Right atrium auricular region (tissue), 2 donors: ENCODE measurements at regions not wholly inside any gene's neighbourhood (a gene's known extent, or its start where the extent isn't known, plus 50 kb on each side); places are given as distances from the start of the nearest gene placed in this dataset.

Experiments
- DNase-seq: peaks from one replicate; pipeline ENCODE4 v3.0.0-alpha.2; 2019; ENCODE audit warnings: low spot score
- H3K27ac ChIP-seq, 2 donors: fragments of 200-600 bp; sonication (generic); 1 replicate in 1 of 2; 2 replicates in 1 of 2; pipeline ENCODE4 v1.5.1; 2016 to 2019
- H3K27me3 ChIP-seq, 2 donors: fragments of 200-600 bp; sonication (generic); one replicate each; pipeline versions ENCODE4 v1.5.1 to v1.6.0; 2017 to 2019
- H3K36me3 ChIP-seq: fragments of 200-600 bp; sonication (generic); one replicate; pipeline ENCODE4 v1.5.1; 2016
- H3K4me1 ChIP-seq, 2 donors: fragments of 200-600 bp; sonication (generic); one replicate each; pipeline versions ENCODE4 v1.5.1 to v1.6.0; 2017 to 2019
- H3K4me3 ChIP-seq, 2 donors: fragments of 200-600 bp; sonication (generic); 1 replicate in 1 of 2; 2 replicates in 1 of 2; pipeline ENCODE4 v1.5.1; 2017 to 2019; ENCODE audit warnings: mild to moderate bottlenecking in 1 of 2, moderate library complexity in 1 of 2
- H3K9me3 ChIP-seq, 2 donors: fragments of 200-600 bp; sonication (generic); one replicate each; pipeline ENCODE4 v1.5.1; 2019
- TF ChIP-seq, protein P1 (sequence below), 2 donors: fragments of 200-600 bp; sonication (generic); IDR thresholded peaks; one replicate each; pipeline ENCODE4 v1.5.1; 2019; ENCODE audit warnings: antibody characterized with exemption in 2 of 2

DNA sequence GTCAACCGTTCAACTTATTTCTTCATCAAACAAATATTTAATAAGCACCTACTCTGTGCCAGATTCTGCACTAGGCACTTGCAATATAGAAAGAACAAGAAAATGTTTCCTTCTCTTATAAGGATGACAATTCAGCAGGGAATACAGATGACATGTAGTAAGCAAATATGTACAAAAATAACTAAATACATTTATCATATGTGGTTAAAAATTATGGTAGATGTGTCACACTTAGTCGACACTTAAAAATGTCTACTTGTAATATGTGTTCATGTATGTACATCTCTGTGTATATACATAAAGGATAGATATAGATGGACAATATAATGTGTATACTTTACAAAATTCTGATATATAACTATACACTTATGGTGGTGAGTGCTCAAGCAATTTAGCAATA, 417.0 kb upstream of the MEF2C start:
- no peak overlapping the region for H3K27ac ChIP-seq
- H3K4me1 ChIP-seq, result no peaks in the 10 kb centered on the region

DNA sequence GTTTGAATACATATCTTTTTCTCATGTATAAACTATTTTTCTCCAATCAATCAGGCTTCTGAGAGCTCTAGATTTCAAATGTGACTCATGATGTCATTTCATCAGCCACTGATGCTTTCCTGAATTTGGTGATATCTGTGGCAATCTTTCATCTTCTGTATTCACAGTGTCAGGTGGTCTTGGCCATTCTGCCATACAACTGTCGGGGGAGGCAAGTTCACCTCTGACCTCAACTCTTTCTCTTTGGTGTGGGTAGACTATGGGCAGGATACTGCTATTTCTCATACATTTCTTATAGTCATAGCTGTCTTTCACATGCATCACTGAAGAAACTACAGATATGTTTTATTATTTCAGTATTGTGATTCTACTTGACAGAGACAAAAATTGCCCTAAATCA, 414.1 kb upstream of the MEF2C start:
- no peak for DNase-seq
- TF ChIP-seq, protein P1, sequence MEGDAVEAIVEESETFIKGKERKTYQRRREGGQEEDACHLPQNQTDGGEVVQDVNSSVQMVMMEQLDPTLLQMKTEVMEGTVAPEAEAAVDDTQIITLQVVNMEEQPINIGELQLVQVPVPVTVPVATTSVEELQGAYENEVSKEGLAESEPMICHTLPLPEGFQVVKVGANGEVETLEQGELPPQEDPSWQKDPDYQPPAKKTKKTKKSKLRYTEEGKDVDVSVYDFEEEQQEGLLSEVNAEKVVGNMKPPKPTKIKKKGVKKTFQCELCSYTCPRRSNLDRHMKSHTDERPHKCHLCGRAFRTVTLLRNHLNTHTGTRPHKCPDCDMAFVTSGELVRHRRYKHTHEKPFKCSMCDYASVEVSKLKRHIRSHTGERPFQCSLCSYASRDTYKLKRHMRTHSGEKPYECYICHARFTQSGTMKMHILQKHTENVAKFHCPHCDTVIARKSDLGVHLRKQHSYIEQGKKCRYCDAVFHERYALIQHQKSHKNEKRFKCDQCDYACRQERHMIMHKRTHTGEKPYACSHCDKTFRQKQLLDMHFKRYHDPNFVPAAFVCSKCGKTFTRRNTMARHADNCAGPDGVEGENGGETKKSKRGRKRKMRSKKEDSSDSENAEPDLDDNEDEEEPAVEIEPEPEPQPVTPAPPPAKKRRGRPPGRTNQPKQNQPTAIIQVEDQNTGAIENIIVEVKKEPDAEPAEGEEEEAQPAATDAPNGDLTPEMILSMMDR (IDR thresholded peaks at IDR 0.05), result no peak
- no peaks in the 10 kb centered on the region for H3K9me3 ChIP-seq
- no peak overlapping the region for H3K4me3 ChIP-seq
- H3K4me1 ChIP-seq, result no peaks in the 10 kb centered on the region
- no peaks in the 10 kb centered on the region for H3K36me3 ChIP-seq
- no peaks in the 10 kb centered on the region for H3K27me3 ChIP-seq
- no peak overlapping the region for H3K27ac ChIP-seq

More for the DNA sequence above, 417.0 kb upstream of the MEF2C start:
- Histone ChIP-seq H3K27me3 (no peaks in the 10 kb centered on the region), H3K4me3 (no peak overlapping the region), H3K36me3 (no peaks in the 10 kb centered on the region), H3K9me3 (no peaks in the 10 kb centered on the region)
- no peak for DNase-seq
- TF ChIP-seq, protein P1 (IDR thresholded peaks at IDR 0.05), result no peak

DNA sequence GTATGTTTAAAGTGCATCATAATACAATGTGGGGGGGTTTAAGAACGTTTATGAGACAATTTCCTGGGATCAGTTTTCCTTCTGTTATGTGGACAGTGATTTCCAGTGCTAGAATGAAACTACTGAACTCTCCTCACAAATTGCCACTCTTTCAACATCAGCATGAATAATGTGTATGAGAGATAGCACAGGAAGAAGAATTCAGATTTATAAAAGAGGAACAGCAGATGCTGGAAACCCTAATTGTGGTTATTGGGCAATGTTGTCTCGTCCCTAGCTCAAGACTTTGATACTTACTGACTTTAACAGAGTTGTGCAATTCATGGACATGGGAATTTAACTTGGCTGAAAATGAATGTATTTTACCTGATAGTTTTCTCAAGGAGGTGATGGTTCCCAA, 410.8 kb upstream of the MEF2C start:
- no peak for DNase-seq
- Histone ChIP-seq H3K36me3 (no peaks in the 10 kb centered on the region), H3K27me3 (no peaks in the 10 kb centered on the region), H3K4me1 (no peaks in the 10 kb centered on the region), H3K27ac (no peak overlapping the region), H3K9me3 (no peaks in the 10 kb centered on the region), H3K4me3 (no peak overlapping the region)
- TF ChIP-seq, protein P1 (IDR thresholded peaks at IDR 0.05), result no peak

DNA sequence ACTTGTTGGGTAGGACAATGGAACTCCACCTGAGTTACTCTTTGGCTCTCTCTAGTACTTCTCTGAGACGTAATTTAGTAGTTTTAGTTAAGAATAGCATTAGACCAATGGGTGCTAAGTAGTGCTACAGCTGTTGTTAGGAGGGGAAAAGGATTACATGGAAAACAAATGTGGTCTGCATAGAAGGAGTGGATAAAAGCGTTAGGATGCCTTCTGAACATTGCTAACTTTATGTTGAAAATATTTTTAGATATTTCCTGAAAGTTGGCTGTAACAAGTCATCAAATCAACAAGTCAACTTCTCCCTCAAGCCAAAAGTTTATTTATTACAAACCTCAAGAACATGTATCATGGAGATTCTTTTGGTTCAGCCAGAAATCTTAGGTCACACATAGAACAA, 409.5 kb upstream of the MEF2C start:
- TF ChIP-seq, protein P1 (IDR thresholded peaks at IDR 0.05), result no peak
- Histone ChIP-seq H3K36me3 (no peaks in the 10 kb centered on the region), H3K4me3 (no peak overlapping the region), H3K27me3 (no peaks in the 10 kb centered on the region), H3K9me3 (no peaks in the 10 kb centered on the region), H3K27ac (no peak overlapping the region), H3K4me1 (no peaks in the 10 kb centered on the region)
- DNase-seq, result no peak

DNA sequence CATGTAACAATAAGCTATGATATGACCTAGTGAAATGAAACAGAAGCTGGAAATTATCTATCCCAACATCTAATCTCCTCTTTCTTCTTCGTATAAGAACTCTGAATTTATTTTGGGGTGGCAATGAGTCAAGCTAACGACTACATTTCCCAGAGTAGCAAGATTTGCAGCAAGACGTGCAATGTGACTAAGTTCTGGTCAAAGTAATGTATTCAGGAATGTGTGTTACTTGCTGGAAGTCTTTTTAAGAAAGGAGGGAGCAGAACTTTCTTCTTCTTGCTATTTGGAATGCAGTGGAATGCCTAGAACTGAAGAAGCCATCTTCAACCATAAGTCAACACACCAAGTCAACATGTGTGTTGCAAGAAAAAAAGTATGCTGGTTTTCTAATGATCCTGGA, 406.6 kb upstream of the MEF2C start:
- DNase-seq, result no peak
- H3K4me1 ChIP-seq, result no peaks in the 10 kb centered on the region
- no peaks in the 10 kb centered on the region for H3K36me3 ChIP-seq
- no peaks in the 10 kb centered on the region for H3K27me3 ChIP-seq
- H3K27ac ChIP-seq, result no peak overlapping the region
- TF ChIP-seq, protein P1 (IDR thresholded peaks at IDR 0.05), result no peak
- H3K4me3 ChIP-seq, result no peak overlapping the region
- no peaks in the 10 kb centered on the region for H3K9me3 ChIP-seq

DNA sequence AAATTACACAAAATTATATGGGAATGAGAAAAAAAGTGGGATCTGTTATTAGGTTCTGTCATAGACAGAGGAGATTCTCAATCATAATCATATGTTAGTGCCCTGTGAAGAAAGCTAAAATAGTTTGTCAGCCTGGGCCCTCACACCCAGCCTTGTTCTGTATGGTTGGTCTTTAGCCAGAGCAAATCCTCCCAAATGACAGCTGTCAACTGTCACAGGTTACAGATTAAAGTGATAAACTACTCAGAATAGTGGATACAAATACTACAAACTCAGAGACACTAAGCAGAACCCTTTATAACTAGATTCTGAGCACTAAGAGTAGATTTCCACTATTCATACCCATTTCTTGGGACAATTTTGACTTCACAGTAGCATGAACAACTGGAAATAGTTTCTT, 405.0 kb upstream of the MEF2C start:
- Histone ChIP-seq H3K9me3 (no peaks in the 10 kb centered on the region), H3K27ac (no peak overlapping the region), H3K36me3 (no peaks in the 10 kb centered on the region), H3K4me1 (no peaks in the 10 kb centered on the region), H3K27me3 (no peaks in the 10 kb centered on the region), H3K4me3 (no peak overlapping the region)
- TF ChIP-seq, protein P1 (IDR thresholded peaks at IDR 0.05), result no peak
- no peak for DNase-seq
